ENCODE measurements at regions not wholly inside any gene's neighbourhood (a gene's known extent, or its start where the extent isn't known, plus 50 kb on each side); places are given as distances from the start of the nearest gene placed in this dataset.
A peak's percentile ranks its signal among the peaks of the same experiment; 100 is the strongest.

GRCh38 chr1:115224636-115225035, 113.4 kb downstream of the NGF start:
- no peak for TF ChIP-seq CTCF (conservative IDR thresholded peaks at IDR 0.05; ENCODE audit: low read depth, low read length)
- DNase-seq (ENCODE audit: low read depth): no peak
- H3K4me3 ChIP-seq (ENCODE audit: low read depth, low read length): no peak overlapping the region

- H3K4me3 ChIP-seq (ENCODE audit: low read depth, low read length): no peak overlapping the region
- no peak for TF ChIP-seq CTCF (conservative IDR thresholded peaks at IDR 0.05; ENCODE audit: low read depth, low read length)
- DNase-seq (ENCODE audit: low read depth): no peak
Measured at GRCh38 chr1:115222616-115223402, 115.2 kb downstream of the NGF start.

- no peak for TF ChIP-seq CTCF (conservative IDR thresholded peaks at IDR 0.05; ENCODE audit: low read depth, low read length)
- no peak for DNase-seq (ENCODE audit: low read depth)
- no peak overlapping the region for H3K4me3 ChIP-seq (ENCODE audit: low read depth, low read length)
Measured at GRCh38 chr1:115220340-115221270, 117.4 kb downstream of the NGF start.

GRCh38 chr1:115219927-115220326, 118.1 kb downstream of the NGF start:
- no peak for TF ChIP-seq CTCF (conservative IDR thresholded peaks at IDR 0.05; ENCODE audit: low read depth, low read length)
- H3K4me3 ChIP-seq (ENCODE audit: low read depth, low read length): no peak overlapping the region
- no peak for DNase-seq (ENCODE audit: low read depth)

- TF ChIP-seq CTCF (conservative IDR thresholded peaks at IDR 0.05; ENCODE audit: low read depth, low read length): no peak
- DNase-seq (ENCODE audit: low read depth): no peak
- H3K4me3 ChIP-seq (ENCODE audit: low read depth, low read length): no peak overlapping the region
Measured at GRCh38 chr1:115218699-115219098, 119.3 kb downstream of the NGF start.

GRCh38 chr1:115218034-115218405, 120.0 kb downstream of the NGF start:
- H3K4me3 ChIP-seq (ENCODE audit: low read depth, low read length): no peak overlapping the region
- no peak for TF ChIP-seq CTCF (conservative IDR thresholded peaks at IDR 0.05; ENCODE audit: low read depth, low read length)
- DNase-seq (ENCODE audit: low read depth): peak; percentile 47

Data from choroid plexus epithelial cell (primary cell).